ENCODE measurements at regions not wholly inside any gene's neighbourhood (a gene's known extent, or its start where the extent isn't known, plus 50 kb on each side); places are given as distances from the start of the nearest gene placed in this dataset.
"Not testable (repeated sequence)": the region's sequence is repeated elsewhere in the genome, so short reads cannot be mapped to it uniquely, and the experiment has no call there.

- no peak for DNase-seq (ENCODE audit: extremely low read depth, low read depth)
These were observed 409.1 kb upstream of the TENM3 start for GRCh38 chr4:181834071-181834470.

GRCh38 chr4:181835348-181835747 lies 407.9 kb upstream of the TENM3 start:
- TF ChIP-seq, protein P1, sequence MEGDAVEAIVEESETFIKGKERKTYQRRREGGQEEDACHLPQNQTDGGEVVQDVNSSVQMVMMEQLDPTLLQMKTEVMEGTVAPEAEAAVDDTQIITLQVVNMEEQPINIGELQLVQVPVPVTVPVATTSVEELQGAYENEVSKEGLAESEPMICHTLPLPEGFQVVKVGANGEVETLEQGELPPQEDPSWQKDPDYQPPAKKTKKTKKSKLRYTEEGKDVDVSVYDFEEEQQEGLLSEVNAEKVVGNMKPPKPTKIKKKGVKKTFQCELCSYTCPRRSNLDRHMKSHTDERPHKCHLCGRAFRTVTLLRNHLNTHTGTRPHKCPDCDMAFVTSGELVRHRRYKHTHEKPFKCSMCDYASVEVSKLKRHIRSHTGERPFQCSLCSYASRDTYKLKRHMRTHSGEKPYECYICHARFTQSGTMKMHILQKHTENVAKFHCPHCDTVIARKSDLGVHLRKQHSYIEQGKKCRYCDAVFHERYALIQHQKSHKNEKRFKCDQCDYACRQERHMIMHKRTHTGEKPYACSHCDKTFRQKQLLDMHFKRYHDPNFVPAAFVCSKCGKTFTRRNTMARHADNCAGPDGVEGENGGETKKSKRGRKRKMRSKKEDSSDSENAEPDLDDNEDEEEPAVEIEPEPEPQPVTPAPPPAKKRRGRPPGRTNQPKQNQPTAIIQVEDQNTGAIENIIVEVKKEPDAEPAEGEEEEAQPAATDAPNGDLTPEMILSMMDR (IDR thresholded peaks at IDR 0.05; ENCODE audit: low read depth, low read length), result no peak
- DNase-seq (ENCODE audit: extremely low read depth, low read depth), result no peak

More at GRCh38 chr4:181834071-181834470, 409.1 kb upstream of the TENM3 start:
- TF ChIP-seq, protein P1 (IDR thresholded peaks at IDR 0.05; ENCODE audit: low read depth, low read length), result no peak

DNA sequence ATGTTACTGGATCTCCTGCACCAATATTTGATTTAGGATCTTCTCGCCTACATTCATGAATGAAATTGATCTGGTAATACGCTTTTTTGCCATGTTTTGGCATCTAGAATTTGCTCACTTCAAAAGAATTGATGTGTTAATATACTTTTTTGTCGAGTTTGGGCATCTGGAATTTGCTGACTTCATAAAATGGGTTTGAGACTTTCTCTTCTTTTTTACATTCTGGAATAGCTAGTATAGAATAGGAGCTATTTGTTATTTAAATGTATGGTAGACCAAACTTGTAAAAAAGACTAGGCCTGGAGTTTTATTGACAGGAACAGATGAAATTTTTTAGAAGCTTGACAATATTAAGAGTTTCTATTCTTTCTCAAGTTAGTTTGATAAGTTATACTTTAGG lies 404.9 kb upstream of the TENM3 start:
- TF ChIP-seq, protein P1 (IDR thresholded peaks at IDR 0.05; ENCODE audit: low read depth, low read length), result no peak

DNA sequence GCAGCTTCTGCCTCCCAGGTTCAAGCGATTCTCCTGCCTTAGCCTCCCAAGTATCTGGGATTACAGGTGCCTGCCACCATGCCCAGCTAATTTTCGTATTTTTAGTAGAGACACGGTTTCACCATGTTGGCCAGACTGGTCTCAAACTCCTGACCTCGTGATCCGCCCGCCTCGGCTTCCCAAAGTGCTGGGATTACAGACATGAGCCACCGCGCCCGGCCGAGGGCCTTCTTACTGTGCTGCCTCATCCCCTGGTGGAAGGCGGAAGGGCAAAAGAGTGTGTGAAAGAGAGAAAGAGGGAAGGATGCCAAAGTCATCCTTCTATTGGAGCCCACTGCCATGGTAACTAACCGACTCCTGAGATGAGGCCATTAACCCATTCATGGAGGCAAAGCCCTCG lies 399.4 kb upstream of the TENM3 start:
- DNase-seq (ENCODE audit: extremely low read depth, low read depth), result not testable (repeated sequence)

More for the DNA sequence above, 404.9 kb upstream of the TENM3 start:
- no peak for DNase-seq (ENCODE audit: extremely low read depth, low read depth)

DNA sequence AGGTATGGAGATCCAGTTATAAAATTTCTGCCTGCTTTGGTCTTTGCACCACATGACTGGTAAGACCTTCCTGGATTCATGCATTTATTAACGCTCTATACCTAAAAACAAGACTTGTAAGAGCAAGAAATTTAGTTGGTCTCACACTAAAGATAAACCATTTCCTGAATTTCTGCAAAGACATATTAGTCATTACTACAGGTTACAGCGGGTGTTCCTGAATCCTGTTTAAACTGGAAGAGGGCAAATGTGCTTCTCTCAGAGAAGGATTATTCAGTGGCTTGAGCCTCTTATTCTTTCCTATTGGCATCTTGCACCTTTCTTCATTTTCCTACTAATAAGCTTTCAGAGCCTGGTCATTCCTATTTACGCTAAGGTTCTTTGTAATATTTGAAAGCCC lies 397.6 kb upstream of the TENM3 start:
- TF ChIP-seq, protein P1 (IDR thresholded peaks at IDR 0.05; ENCODE audit: low read depth, low read length), result no peak
- no peak for DNase-seq (ENCODE audit: extremely low read depth, low read depth)

GRCh38 chr4:181846934-181847333 lies 396.3 kb upstream of the TENM3 start:
- TF ChIP-seq, protein P1 (IDR thresholded peaks at IDR 0.05; ENCODE audit: low read depth, low read length), result no peak
- no peak for DNase-seq (ENCODE audit: extremely low read depth, low read depth)

GRCh38 chr4:181848357-181848756 lies 394.8 kb upstream of the TENM3 start:
- TF ChIP-seq, protein P1 (IDR thresholded peaks at IDR 0.05; ENCODE audit: low read depth, low read length), result no peak
- no peak for DNase-seq (ENCODE audit: extremely low read depth, low read depth)

DNA sequence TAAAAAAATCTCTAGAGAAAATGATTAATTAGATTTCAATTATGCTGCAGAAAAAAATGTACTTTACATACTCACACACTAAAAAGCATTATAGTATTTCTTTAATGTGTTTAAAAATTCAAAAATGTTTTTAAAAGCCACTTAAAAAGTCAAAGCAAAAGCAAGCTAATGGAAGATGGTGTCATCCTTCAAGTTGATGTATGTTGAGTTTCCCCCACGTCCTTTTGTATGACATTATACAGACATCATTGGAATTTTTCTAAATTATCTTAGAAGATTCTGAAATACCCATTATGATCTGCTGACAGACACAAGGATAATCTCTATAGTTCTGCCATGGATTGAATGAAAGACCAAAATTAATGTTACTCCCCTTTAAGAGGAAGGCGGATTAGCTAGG lies 393.7 kb upstream of the TENM3 start:
- TF ChIP-seq, protein P1 (IDR thresholded peaks at IDR 0.05; ENCODE audit: low read depth, low read length), result no peak
- DNase-seq (ENCODE audit: extremely low read depth, low read depth), result no peak
